HG03196 (cell line): ENCODE measurements at regions not wholly inside any gene's neighbourhood (a gene's known extent, or its start where the extent isn't known, plus 50 kb on each side); places are given as distances from the start of the nearest gene placed in this dataset.

Experiments
- ATAC-seq: cut with Tn5 transposase; IDR thresholded peaks from one replicate; pipeline ENCODE4 v1.9.1; 2021; ENCODE audit not compliant: unreplicated experiment

GRCh38 chr10:128976856-128977255 is 490.2 kb upstream of the MGMT start:
- no peak for ATAC-seq

DNA sequence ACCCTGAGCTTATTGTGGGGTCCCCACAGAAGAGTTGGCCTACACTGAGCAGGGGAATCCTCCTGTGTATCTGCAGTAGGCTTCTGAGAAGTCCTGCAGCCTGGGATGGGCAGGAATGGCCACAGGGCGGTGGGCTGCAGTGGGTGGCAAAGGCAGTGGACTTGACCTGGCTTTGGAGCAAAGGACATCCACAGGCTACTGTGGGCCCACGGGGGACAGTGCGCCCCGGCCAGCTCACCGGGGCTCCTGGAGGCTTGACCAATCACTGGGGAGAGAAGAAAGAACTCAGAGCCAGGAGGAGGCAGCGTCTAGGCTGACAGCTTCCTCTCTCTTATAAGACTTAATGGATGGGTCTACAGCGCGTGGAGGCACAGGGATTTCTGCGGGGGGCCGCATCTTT is 488.8 kb upstream of the MGMT start:
- no peak for ATAC-seq

GRCh38 chr10:128979405-128979804 is 487.6 kb upstream of the MGMT start:
- no peak for ATAC-seq

DNA sequence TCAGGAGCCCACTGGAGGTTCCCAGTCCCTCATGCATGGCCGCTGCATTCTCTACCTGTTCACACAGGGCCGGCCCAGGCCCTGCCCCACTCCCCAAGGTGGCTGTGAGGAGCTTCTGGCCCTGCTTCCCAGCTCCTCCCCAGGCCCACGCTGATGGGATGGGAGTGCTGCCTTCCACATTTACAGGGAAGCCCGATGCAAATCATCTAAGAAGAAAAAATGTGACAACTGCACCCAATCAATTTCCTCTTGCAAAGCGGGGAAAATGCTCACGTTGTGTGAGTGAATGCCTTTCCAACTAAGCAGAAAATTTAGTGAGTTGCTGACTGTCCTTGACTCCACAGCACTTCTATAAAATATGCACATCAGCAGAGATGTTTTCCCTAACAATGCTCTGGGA is 485.8 kb upstream of the MGMT start:
- no peak for ATAC-seq

- no peak for ATAC-seq
Measured at GRCh38 chr10:128981881-128982615, 485.0 kb upstream of the MGMT start.

DNA sequence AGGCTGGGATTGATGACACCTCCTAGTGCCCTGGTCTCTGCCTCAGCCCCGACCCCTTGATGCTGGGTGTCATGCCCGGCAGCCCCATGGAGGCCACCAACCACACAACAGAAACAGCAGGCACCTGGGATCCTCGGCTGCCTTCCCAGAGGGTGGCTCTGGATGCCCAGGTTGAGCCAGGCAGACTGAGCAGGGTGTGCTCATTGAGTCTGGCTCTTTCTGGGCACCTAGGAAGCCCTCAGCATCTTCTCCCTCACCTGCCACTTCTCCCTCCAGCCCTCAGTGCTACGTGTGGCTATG is 484.5 kb upstream of the MGMT start:
- ATAC-seq = no peak

- ATAC-seq = no peak
Measured at GRCh38 chr10:128985036-128985435, 482.0 kb upstream of the MGMT start.

GRCh38 chr10:128990986-128991385 is 476.1 kb upstream of the MGMT start:
- ATAC-seq = no peak

GRCh38 chr10:128992770-128993169 is 474.3 kb upstream of the MGMT start:
- ATAC-seq = no peak

- ATAC-seq = no peak
Measured at GRCh38 chr10:128993443-128993842, 473.6 kb upstream of the MGMT start.

DNA sequence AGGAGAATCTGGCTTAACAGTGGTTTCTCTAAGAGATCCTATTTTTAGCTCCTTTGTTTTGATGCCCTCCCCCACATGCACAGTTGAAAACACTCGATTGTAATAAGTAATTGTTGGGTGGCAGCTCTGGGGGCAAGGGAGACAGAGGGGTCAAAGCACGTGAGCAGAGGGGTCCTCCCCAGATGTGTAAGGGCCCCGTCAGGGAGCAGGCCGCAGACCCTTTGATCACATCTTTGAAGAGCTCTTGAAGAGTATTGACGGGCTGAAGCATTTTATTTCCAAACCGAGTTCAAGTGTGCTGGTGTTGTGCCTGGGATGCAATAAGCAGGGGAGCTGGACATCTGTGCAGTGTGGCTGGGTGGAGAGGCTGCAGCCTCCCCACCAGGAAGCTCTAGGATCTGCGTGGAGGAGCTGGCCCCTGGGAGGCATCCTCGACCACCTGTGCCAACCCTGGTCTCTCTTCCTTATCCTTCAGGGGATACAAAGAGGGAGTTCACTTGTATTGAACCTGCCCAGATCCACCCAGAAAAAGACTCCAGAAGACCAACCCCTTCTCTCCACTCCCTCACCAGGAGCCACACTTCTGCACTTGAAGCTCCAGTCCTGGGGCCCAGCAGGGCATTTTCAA is 473.0 kb upstream of the MGMT start:
- no peak for ATAC-seq

DNA sequence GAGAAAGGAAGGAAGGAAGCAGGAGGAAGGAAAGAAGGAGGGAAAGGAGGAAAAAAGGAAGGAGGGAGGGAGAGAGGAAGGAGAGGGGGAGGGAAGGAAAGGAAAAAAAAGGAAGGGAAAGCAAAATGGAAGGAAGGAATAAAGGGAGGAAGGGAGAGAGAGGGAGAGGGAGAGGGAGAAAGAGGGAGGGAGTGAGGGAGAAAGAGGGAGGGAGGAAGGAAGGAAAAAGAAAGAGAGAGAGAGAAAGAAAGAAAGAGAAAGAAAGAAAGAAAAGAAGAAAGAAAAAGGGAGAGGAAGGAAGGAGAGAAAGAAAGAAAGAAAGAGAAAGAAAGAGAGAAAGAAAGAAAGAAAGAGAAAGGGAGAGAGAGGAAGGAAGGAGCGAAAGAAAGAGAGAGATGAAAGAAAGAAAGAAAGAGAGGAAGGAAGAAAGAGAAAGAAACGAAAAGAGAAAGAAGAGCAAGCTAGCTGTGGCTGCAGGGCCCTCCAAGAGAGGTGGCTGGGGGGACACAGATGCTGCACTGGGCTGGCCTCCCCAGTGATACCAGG is 472.4 kb upstream of the MGMT start:
- no peak for ATAC-seq

DNA sequence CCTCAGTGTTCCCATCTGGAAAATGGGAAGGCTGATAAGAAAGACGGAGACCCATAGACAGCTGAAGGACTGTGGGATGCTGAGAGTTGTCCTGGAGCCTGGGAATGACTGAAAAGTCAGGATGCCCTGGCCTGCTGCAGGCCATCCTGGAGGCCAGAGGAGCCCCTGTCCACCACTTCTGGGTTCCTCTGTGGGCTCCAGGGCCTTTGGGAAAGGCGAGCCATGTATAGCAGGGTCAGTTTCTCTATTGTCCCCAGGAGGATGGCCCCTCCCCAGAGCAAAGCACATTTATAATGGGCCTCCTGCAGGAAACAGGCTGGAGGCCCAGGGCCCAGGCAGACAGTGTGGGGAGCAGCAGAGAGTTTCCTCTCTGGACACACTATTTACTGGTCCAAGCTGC is 471.4 kb upstream of the MGMT start:
- no peak for ATAC-seq

- ATAC-seq = no peak
Measured at GRCh38 chr10:128996092-128996491, 470.9 kb upstream of the MGMT start.

DNA sequence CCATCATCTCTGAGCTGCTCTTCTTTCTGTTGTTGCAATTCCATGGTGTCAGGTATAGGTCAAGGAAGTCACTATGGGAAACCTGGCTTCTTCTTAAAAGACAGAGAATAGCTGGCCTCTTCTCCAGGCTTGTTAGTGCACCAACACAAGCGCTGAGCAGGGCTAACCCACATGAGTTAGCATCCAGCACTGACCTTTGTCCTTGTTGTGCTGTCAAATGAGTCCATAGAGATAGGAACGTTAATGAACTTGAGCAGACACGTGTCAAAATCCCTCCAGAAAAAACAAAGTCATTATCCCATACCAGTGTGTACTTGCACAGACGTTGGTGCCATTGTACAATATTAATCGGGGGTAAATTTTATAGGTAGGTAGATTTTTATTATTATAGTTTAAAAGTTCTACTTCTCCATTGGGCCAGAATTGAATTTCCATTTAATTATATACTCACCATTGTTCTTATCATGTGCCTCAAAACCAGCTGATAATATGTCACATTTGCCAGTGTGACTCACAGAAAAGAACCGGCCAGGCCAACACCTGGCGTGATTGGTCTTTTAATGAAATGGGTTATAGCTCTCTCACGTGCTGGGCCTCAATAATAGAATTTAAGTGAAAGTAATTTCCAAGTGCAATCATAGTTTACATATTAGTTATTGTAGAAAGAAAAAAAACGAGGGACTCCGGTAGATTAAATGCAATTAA is 468.8 kb upstream of the MGMT start:
- ATAC-seq = no peak

GRCh38 chr10:129004398-129004797 is 462.6 kb upstream of the MGMT start:
- no peak for ATAC-seq

DNA sequence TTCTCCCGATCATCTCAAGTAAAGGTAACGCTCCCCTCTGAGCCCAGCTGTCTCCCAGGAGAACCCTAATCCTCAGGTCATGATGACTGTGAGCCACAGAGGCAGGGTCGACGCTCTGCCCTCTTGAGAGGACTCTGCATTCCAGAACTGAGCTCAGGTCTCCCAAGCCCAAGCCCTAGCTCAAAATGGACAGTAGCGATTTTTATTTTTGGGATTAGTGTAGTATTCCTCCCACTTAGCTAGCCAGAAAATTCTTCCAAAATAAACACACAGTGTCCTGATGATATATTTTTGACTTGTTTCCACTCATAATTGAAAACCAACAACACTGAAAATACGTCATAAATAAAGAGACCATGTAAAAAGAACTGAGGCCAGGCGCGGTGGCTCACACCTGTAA is 462.0 kb upstream of the MGMT start:
- ATAC-seq = no peak

DNA sequence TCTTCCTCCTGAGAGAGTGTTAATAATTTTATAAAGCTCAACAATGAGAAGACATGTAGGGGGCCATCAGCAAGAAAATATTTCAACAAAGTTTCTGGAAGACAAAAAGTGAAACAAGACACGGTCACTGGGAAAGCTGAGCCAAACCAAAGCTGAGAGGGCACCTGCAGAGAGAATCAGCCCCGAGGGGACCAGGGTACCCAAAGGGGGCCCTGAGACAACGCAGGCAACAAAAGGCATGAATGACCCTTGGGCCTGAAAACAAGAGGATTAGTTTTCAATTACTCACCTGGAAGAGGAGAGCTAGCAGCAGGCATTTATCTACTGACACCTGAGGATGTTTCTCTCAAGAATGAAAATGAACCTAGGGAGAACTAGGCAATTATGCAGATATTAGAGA is 461.2 kb upstream of the MGMT start:
- no peak for ATAC-seq

GRCh38 chr10:129018511-129018910 is 448.5 kb upstream of the MGMT start:
- ATAC-seq = no peak

DNA sequence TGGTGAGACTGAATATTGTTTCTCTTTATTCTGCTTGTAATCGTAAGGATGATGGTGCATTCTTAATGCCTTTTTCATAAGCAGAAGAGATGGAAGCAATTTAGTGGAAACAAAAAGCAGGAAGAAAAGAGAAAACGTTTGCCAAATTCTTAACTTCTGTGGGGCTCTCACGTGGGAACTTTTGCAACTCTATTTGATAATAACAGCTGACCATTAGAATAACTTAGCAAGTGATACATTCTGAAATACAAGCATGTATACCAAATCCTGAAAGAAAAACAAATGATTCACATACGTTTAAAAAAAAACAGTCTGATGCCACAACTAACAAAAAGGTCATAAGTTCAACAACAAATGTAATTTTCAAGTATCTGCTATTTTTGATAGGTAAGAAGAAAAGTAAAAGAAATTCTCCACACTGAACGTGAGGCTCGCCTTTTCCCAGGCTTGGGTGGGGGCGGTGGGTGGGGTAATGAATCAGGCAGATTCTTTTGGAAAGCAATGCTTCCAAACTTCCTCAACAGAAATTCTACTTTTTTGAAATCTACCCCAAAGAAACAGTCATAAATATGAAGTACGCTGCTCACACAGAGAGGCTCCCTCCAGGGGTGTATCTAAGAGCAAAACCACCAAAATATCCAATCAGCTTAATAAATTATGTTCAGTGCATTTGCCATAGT is 446.2 kb upstream of the MGMT start:
- ATAC-seq = no peak

DNA sequence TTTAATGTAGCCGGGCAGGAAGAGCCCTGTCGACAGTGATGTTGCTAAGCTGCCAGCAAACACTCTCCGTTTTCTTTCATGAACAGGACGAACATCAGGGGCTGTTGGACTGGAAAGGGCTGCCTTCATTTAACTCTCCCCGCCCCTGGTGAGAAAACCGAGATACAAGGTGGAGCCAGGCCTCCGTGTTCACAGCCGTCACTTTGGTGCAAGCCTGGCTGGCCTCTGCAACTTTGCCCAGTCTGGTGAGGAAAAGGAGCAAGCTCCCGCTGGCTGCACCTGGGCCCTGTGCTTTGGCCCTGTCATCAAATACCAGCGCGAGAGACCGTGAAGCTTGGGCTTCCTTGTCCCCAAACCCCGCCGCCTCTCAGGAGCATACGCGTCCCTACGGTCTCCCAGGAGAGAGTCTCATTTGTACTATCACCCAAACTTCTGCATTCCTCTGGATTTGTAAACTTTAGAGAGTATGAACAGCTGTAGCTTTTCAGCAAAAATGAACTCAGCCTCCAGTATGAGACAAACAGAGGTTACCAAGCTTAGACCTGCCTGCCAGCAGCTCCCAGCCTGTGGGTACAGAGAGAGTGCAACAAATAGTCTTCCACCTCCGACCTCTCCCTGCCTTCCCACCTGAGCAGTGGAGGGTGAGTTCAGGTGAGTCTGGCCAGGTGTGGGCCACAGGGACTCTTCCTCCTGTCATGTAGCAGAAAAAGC is 445.3 kb upstream of the MGMT start:
- ATAC-seq = no peak
